HL-60 (cell line): ENCODE measurements at regions not wholly inside any gene's neighbourhood (a gene's known extent, or its start where the extent isn't known, plus 50 kb on each side); places are given as distances from the start of the nearest gene placed in this dataset.

Source experiments
- DNase-seq, 2 experiments: peaks; one replicate each; pipeline ENCODE4 v3.0.0-alpha.2; 2010 to 2020; ENCODE audit warnings: low read depth in 1 of 2, low spot score in 1 of 2
- H3K27ac ChIP-seq: fragments of 250-450 bp; sonication (Bioruptor Pico); replicated peaks from 2 replicates; pipeline ENCODE4 v1.5.1; 2020; ENCODE audit warnings: mild to moderate bottlenecking, moderate library complexity
- H3K27me3 ChIP-seq: fragments of 250-450 bp; sonication (Bioruptor Pico); 2 replicates; pipeline ENCODE4 v1.5.1; 2021; ENCODE audit warnings: mild to moderate bottlenecking, moderate library complexity; ENCODE audit not compliant: insufficient read depth, poor library complexity, severe bottlenecking
- H3K4me3 ChIP-seq: replicated peaks from 2 replicates; pipeline ENCODE4 v1.5.1; 2011; ENCODE audit warnings: mild to moderate bottlenecking, control low read depth, low read length; ENCODE audit not compliant: insufficient read depth
- GABPA ChIP-seq: IDR thresholded peaks from 2 replicates; pipeline ENCODE4 v1.6.1; 2012; ENCODE audit warnings: low read depth
- POLR2AphosphoS5 ChIP-seq: IDR thresholded peaks from 2 replicates; pipeline ENCODE4 v1.6.1; 2012; ENCODE audit warnings: low read depth
- SPI1 ChIP-seq: IDR thresholded peaks from 2 replicates; pipeline ENCODE4 v1.6.1; 2012; ENCODE audit warnings: low read depth, mild to moderate bottlenecking, borderline replicate concordance
- TF ChIP-seq, protein P1 (sequence below): IDR thresholded peaks from 2 replicates; pipeline ENCODE4 v1.6.1; 2012; ENCODE audit warnings: low read depth; ENCODE audit not compliant: insufficient replicate concordance
- TF ChIP-seq, protein P2 (sequence below): IDR thresholded peaks from one replicate; pipeline ENCODE4 v1.5.1; 2011; ENCODE audit warnings: low read length, control low read depth, inconsistent platforms; ENCODE audit not compliant: insufficient read depth

GRCh38 chr18:11468120-11468519 lies 141.3 kb upstream of the SLC35G4 start:
- Histone ChIP-seq H3K27ac (no peak overlapping the region), H3K27me3 (no peaks in the 10 kb centered on the region), H3K4me3 (no peak overlapping the region)
- no peak for DNase-seq
- TF ChIP-seq SPI1 (no peak), POLR2AphosphoS5 (no peak), GABPA (no peak)
- TF ChIP-seq, protein P1, sequence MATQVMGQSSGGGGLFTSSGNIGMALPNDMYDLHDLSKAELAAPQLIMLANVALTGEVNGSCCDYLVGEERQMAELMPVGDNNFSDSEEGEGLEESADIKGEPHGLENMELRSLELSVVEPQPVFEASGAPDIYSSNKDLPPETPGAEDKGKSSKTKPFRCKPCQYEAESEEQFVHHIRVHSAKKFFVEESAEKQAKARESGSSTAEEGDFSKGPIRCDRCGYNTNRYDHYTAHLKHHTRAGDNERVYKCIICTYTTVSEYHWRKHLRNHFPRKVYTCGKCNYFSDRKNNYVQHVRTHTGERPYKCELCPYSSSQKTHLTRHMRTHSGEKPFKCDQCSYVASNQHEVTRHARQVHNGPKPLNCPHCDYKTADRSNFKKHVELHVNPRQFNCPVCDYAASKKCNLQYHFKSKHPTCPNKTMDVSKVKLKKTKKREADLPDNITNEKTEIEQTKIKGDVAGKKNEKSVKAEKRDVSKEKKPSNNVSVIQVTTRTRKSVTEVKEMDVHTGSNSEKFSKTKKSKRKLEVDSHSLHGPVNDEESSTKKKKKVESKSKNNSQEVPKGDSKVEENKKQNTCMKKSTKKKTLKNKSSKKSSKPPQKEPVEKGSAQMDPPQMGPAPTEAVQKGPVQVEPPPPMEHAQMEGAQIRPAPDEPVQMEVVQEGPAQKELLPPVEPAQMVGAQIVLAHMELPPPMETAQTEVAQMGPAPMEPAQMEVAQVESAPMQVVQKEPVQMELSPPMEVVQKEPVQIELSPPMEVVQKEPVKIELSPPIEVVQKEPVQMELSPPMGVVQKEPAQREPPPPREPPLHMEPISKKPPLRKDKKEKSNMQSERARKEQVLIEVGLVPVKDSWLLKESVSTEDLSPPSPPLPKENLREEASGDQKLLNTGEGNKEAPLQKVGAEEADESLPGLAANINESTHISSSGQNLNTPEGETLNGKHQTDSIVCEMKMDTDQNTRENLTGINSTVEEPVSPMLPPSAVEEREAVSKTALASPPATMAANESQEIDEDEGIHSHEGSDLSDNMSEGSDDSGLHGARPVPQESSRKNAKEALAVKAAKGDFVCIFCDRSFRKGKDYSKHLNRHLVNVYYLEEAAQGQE = no peak
- TF ChIP-seq, protein P2, sequence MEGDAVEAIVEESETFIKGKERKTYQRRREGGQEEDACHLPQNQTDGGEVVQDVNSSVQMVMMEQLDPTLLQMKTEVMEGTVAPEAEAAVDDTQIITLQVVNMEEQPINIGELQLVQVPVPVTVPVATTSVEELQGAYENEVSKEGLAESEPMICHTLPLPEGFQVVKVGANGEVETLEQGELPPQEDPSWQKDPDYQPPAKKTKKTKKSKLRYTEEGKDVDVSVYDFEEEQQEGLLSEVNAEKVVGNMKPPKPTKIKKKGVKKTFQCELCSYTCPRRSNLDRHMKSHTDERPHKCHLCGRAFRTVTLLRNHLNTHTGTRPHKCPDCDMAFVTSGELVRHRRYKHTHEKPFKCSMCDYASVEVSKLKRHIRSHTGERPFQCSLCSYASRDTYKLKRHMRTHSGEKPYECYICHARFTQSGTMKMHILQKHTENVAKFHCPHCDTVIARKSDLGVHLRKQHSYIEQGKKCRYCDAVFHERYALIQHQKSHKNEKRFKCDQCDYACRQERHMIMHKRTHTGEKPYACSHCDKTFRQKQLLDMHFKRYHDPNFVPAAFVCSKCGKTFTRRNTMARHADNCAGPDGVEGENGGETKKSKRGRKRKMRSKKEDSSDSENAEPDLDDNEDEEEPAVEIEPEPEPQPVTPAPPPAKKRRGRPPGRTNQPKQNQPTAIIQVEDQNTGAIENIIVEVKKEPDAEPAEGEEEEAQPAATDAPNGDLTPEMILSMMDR = no peak

DNA sequence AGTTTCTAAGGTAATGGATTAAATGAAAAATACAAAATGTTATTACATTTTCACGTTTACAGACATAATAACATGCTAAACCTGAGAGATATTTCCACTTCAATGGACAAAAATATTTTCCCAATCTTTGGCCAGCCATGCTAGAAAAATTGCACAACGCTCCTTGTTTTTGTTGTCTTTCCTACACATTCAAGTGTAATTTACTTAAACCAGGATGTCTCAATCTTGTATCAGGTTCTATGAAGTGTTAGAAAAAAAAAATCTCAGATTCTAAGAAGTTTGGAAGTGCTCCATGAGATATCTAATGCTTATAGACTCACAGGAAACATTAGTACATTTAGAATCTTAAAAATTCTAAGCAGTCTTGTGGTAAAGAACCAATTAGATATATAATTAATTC lies 141.8 kb upstream of the SLC35G4 start:
- Histone ChIP-seq H3K27me3 (no peaks in the 10 kb centered on the region), H3K4me3 (no peak overlapping the region), H3K27ac (no peak overlapping the region)
- DNase-seq = no peak
- TF ChIP-seq, protein P1 = no peak
- TF ChIP-seq, protein P2 = no peak
- no peak for TF ChIP-seq POLR2AphosphoS5
- no peak for TF ChIP-seq GABPA
- no peak for TF ChIP-seq SPI1

- DNase-seq = no peak
- no peaks in the 10 kb centered on the region for H3K27me3 ChIP-seq
- H3K4me3 ChIP-seq = no peak overlapping the region
- no peak for TF ChIP-seq GABPA
- TF ChIP-seq, protein P2 = no peak
- TF ChIP-seq, protein P1 = no peak
- no peak for TF ChIP-seq SPI1
- TF ChIP-seq POLR2AphosphoS5 = no peak
- H3K27ac ChIP-seq = no peak overlapping the region
Observed at GRCh38 chr18:11464129-11464528, 145.3 kb upstream of the SLC35G4 start.
